PC-9 (cell line): ENCODE measurements at regions not wholly inside any gene's neighbourhood (a gene's known extent, or its start where the extent isn't known, plus 50 kb on each side); places are given as distances from the start of the nearest gene placed in this dataset.
A peak's percentile ranks its signal among the peaks of the same experiment; 100 is the strongest.

ENCODE experiments used
- BruUV-seq: library from RNA; stranded (reverse); fragments of 400-500 nt; replicated peaks from 2 replicates; lab custom pipeline; 2021; lab: Mats Ljungman, UMichigan
- CTCF ChIA-PET: fragments of 300-600 bp; sonication (Branson Sonifier 250); formaldehyde crosslinking; loops from one replicate; lab custom pipeline; 2022; ENCODE audit warnings: antibody characterized with exemption; lab: Charles Lee
- POLR2A ChIA-PET: fragments of 300-600 bp; sonication (Branson Sonifier 250); formaldehyde crosslinking; loops from one replicate; lab custom pipeline; 2022; ENCODE audit warnings: antibody characterized with exemption; ENCODE audit not compliant: unreplicated experiment; lab: Charles Lee
- DNase-seq, 2 experiments: peaks; one replicate each; pipeline versions ENCODE4 v3.0.0 to v3.0.0-alpha.2; 2015 to 2022; ENCODE audit warnings: mixed read lengths in 1 of 2
- H2AFZ ChIP-seq: fragments of 200-600 bp; sonication (generic); 2 replicates; pipeline ENCODE4 v1.8.1; 2017; ENCODE audit warnings: antibody characterized with exemption
- H3F3A ChIP-seq: fragments of 200-600 bp; sonication (generic); 2 replicates; pipeline ENCODE4 v1.8.1; 2017; ENCODE audit warnings: antibody characterized with exemption, mild to moderate bottlenecking, low read depth; ENCODE audit not compliant: insufficient read depth
- H3K27ac ChIP-seq: fragments of 200-600 bp; sonication (generic); 2 replicates; pipeline ENCODE4 v1.6.1; 2016; ENCODE audit warnings: mixed run types
- H3K27me3 ChIP-seq: fragments of 200-600 bp; sonication (generic); 2 replicates; pipeline ENCODE4 v1.6.1; 2016; ENCODE audit warnings: low read depth, mixed run types; ENCODE audit not compliant: insufficient read depth
- H3K36me3 ChIP-seq: fragments of 200-600 bp; sonication (generic); 2 replicates; pipeline ENCODE4 v1.6.1; 2016; ENCODE audit warnings: low read depth, mixed run types
- H3K4me1 ChIP-seq: fragments of 200-600 bp; sonication (generic); replicated peaks from 2 replicates; pipeline ENCODE4 v1.6.1; 2016; ENCODE audit warnings: mixed run types; ENCODE audit not compliant: insufficient read depth
- H3K4me2 ChIP-seq: fragments of 200-600 bp; sonication (generic); 2 replicates; pipeline ENCODE4 v1.6.1; 2017; ENCODE audit warnings: mixed run types
- H3K4me3 ChIP-seq: fragments of 200-600 bp; sonication (generic); 2 replicates; pipeline ENCODE4 v1.6.1; 2016; ENCODE audit warnings: mixed run types
- H3K79me2 ChIP-seq: fragments of 200-600 bp; sonication (generic); 2 replicates; pipeline ENCODE4 v1.6.1; 2017; ENCODE audit warnings: low read depth, mixed run types
- H3K9me2 ChIP-seq: fragments of 200-600 bp; sonication (generic); 2 replicates; pipeline ENCODE4 v1.8.1; 2017; ENCODE audit warnings: mild to moderate bottlenecking; ENCODE audit not compliant: insufficient read depth
- H3K9me3 ChIP-seq: fragments of 200-600 bp; sonication (generic); 2 replicates; pipeline ENCODE4 v1.8.1; 2016; ENCODE audit warnings: low read depth; ENCODE audit not compliant: insufficient read depth
- H4K20me1 ChIP-seq: fragments of 200-600 bp; sonication (generic); 2 replicates; pipeline ENCODE4 v1.8.1; 2017; ENCODE audit not compliant: insufficient read depth
- EZH2 ChIP-seq: fragments of 200-600 bp; sonication (generic); IDR thresholded peaks from 2 replicates; pipeline ENCODE4 v1.8.0; 2017; ENCODE audit warnings: antibody characterized with exemption, low read depth
- intact Hi-C: fragments of 100-400 bp; cut with micrococcal nuclease; formaldehyde crosslinking; loops from one replicate; pipeline ENCODE4 v1.10.0; 2022; ENCODE audit not compliant: unreplicated experiment
- TF ChIP-seq, protein P1 (sequence below): fragments of 200-600 bp; sonication (generic); conservative IDR thresholded peaks from 2 replicates; pipeline ENCODE4 v1.6.1; 2017; ENCODE audit warnings: mixed run types, antibody characterized with exemption, mild to moderate bottlenecking, moderate library complexity

DNA sequence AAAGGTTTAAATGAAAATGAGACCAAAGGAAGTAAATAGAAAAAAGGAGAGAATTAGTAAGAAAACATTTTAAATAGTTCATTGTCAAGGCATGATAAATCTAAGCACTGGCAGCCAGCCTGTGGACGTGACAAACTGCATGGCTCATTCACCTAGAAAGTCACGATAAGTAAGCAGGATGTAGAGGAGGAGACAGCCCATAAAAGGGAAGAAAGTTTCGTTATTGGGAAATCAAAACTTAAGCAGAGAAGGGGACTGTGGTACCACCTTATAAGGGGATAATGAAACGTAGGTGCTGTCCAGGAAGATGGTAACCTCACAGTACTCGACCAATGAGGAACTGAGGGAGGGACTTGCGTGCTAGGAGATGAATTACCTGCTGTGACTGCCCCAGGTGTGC is 494.5 kb upstream of the GRAMD2B start:
- CTCF ChIA-PET: no interaction called here
- 0 out of 2 replicates have a peak overlapping the region, but pooled peaks have one; percentile 64 for H2AFZ ChIP-seq
- no peaks in the 10 kb centered on the region for H3K36me3 ChIP-seq
- H3F3A ChIP-seq: no peaks in the 10 kb centered on the region
- no peaks in the 10 kb centered on the region for H3K9me3 ChIP-seq
- POLR2A ChIA-PET: no interaction called here
- DNase-seq: peak in 1 of 2 experiments; percentile 34
- TF ChIP-seq EZH2: no peak
- TF ChIP-seq, protein P1, sequence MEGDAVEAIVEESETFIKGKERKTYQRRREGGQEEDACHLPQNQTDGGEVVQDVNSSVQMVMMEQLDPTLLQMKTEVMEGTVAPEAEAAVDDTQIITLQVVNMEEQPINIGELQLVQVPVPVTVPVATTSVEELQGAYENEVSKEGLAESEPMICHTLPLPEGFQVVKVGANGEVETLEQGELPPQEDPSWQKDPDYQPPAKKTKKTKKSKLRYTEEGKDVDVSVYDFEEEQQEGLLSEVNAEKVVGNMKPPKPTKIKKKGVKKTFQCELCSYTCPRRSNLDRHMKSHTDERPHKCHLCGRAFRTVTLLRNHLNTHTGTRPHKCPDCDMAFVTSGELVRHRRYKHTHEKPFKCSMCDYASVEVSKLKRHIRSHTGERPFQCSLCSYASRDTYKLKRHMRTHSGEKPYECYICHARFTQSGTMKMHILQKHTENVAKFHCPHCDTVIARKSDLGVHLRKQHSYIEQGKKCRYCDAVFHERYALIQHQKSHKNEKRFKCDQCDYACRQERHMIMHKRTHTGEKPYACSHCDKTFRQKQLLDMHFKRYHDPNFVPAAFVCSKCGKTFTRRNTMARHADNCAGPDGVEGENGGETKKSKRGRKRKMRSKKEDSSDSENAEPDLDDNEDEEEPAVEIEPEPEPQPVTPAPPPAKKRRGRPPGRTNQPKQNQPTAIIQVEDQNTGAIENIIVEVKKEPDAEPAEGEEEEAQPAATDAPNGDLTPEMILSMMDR: no peak
- no peaks in the 10 kb centered on the region for H3K4me1 ChIP-seq
- H3K79me2 ChIP-seq: no peaks in the 10 kb centered on the region
- H3K4me2 ChIP-seq: no peak overlapping the region
- intact Hi-C loops: no loop called here
- H3K4me3 ChIP-seq: no peak overlapping the region
- no peak overlapping the region for H3K27ac ChIP-seq
- H3K9me2 ChIP-seq: no peaks in the 10 kb centered on the region
- H3K27me3 ChIP-seq: no peaks in the 10 kb centered on the region
- no peaks in the 10 kb centered on the region for H4K20me1 ChIP-seq
- no TSS peak for BruUV-seq

DNA sequence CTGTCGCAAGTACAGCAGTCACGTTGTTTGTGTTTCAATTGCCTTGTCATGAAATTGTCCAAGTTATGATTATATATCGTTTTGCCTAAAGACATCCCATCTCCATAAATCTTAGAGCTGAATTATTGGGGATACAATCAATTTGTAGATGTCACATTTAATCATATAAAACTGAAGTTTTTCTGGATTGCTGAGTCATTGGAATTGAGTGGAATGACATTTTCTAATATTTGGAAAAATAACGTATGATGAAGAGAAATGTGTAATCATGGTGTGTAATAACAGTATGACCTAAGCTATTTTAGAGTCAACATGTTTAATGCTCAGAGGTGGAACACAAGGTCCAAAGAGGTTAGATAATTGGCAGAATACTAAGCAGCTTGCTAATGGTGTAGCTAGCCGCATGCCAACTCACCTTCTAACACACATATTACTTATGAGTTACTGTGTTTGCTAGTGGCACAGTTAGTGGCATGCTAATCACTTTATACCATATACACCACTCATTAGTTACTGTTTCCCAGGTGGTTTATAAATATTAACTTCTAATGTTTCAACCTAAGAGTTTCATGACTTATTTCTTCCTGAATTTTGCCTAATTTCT is 473.1 kb upstream of the GRAMD2B start:
- ChIA-PET POLR2A (interaction anchor here (0.7 kb wide), 1 partner anchor 1899 kb away, joined by 3 read pairs; no protein-coding TSS in a partner anchor), CTCF (no interaction called here)
- no TSS peak for BruUV-seq
- Histone ChIP-seq H4K20me1 (no peaks in the 10 kb centered on the region), H3K27me3 (no peaks in the 10 kb centered on the region), H3K36me3 (no peaks in the 10 kb centered on the region), H3K9me3 (no peaks in the 10 kb centered on the region), H2AFZ (no peak overlapping the region), H3K4me3 (no peak overlapping the region), H3K9me2 (no peaks in the 10 kb centered on the region; the same call in 1 of the 2 replicates), H3K27ac (no peak overlapping the region), H3K79me2 (no peaks in the 10 kb centered on the region), H3K4me2 (no peak overlapping the region), H3F3A (no peaks in the 10 kb centered on the region), H3K4me1 (no peaks in the 10 kb centered on the region)
- no peak for DNase-seq
- intact Hi-C loops: no loop called here
- no peak for TF ChIP-seq EZH2
- TF ChIP-seq, protein P1: no peak

DNA sequence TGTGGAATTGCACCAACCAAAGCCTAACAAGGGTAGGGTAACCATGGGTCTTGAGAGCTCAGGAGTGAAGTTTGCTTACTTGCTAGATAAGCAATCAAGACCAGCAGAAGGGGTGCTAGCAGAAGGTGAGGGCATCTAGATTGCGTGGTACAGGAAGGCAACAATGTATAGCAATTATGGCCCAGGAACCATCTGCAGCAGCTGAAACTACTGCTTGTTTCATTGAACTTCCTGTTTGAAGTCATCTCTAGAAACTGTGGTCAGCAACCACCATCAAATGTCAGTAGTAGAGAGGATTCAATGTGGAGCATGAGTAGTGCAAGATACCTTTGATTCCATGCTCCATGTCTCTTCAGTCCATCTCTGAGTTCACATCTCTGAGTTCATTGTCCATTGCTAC is 462.1 kb upstream of the GRAMD2B start:
- no peak for DNase-seq
- no peaks in the 10 kb centered on the region for H3K79me2 ChIP-seq
- H3K27me3 ChIP-seq: no peaks in the 10 kb centered on the region
- no peak overlapping the region for H2AFZ ChIP-seq
- no peak overlapping the region for H3K4me3 ChIP-seq
- ChIA-PET CTCF (no interaction called here), POLR2A (no interaction called here)
- no peaks in the 10 kb centered on the region for H3K9me2 ChIP-seq
- H3K9me3 ChIP-seq: no peaks in the 10 kb centered on the region
- H3K4me1 ChIP-seq: no peaks in the 10 kb centered on the region
- H3K27ac ChIP-seq: no peak overlapping the region
- no peaks in the 10 kb centered on the region for H3F3A ChIP-seq
- intact Hi-C loops: no loop called here
- no peak overlapping the region for H3K4me2 ChIP-seq
- TF ChIP-seq EZH2: no peak
- TF ChIP-seq, protein P1: no peak
- H4K20me1 ChIP-seq: no peaks in the 10 kb centered on the region
- BruUV-seq: no TSS peak
- no peaks in the 10 kb centered on the region for H3K36me3 ChIP-seq
